H9 (cell line): ENCODE measurements at regions not wholly inside any gene's neighbourhood (a gene's known extent, or its start where the extent isn't known, plus 50 kb on each side); places are given as distances from the start of the nearest gene placed in this dataset.

Source experiments
- DNase-seq: peaks from one replicate; pipeline ENCODE4 v3.0.0-alpha.2; 2017
- H2AFZ ChIP-seq: one replicate; pipeline ENCODE4 v1.6.1; 2013; ENCODE audit warnings: mild to moderate bottlenecking, low read length, control low read depth, moderate library complexity
- H2AK5ac ChIP-seq: 2 replicates; pipeline ENCODE4 v1.6.1; 2013; ENCODE audit warnings: low read length, control low read depth, mixed read lengths; ENCODE audit not compliant: insufficient read length
- H2BK120ac ChIP-seq: one replicate; pipeline ENCODE4 v1.6.1; 2013; ENCODE audit warnings: low read depth, mild to moderate bottlenecking, low read length, control low read depth, inconsistent platforms; ENCODE audit not compliant: poor library complexity, severe bottlenecking
- H2BK12ac ChIP-seq: 2 replicates; pipeline ENCODE4 v1.6.1; 2013; ENCODE audit warnings: low read length, control low read depth, mixed read lengths, low read depth; ENCODE audit not compliant: insufficient read length
- H2BK15ac ChIP-seq: 2 replicates; pipeline ENCODE4 v1.6.1; 2013; ENCODE audit warnings: low read depth, low read length, control low read depth
- H2BK20ac ChIP-seq: one replicate; pipeline ENCODE4 v1.6.1; 2013; ENCODE audit warnings: low read depth, mild to moderate bottlenecking, low read length, control low read depth, inconsistent platforms; ENCODE audit not compliant: poor library complexity, severe bottlenecking
- H2BK5ac ChIP-seq: 2 replicates; pipeline ENCODE4 v1.6.1; 2013; ENCODE audit warnings: low read length, control low read depth, mixed read lengths; ENCODE audit not compliant: insufficient read length
- H3K14ac ChIP-seq: 2 replicates; pipeline ENCODE4 v1.6.1; 2013; ENCODE audit warnings: low read length, control low read depth; ENCODE audit not compliant: insufficient read depth
- H3K18ac ChIP-seq: 2 replicates; pipeline ENCODE4 v1.6.1; 2013; ENCODE audit warnings: low read depth, mild to moderate bottlenecking, mixed read lengths, low read length, control low read depth; ENCODE audit not compliant: insufficient read length
- H3K23ac ChIP-seq: 2 replicates; pipeline ENCODE4 v1.6.1; 2013; ENCODE audit warnings: low read length, control low read depth, mixed read lengths, low read depth; ENCODE audit not compliant: insufficient read length
- H3K23me2 ChIP-seq: 2 replicates; pipeline ENCODE4 v1.6.1; 2013; ENCODE audit warnings: low read depth, mild to moderate bottlenecking, mixed read lengths, low read length, control low read depth; ENCODE audit not compliant: insufficient read length, poor library complexity, severe bottlenecking
- H3K27ac ChIP-seq: 2 replicates; pipeline ENCODE4 v1.5.1; 2013; ENCODE audit warnings: low read length, control low read depth, mixed read lengths, low read depth; ENCODE audit not compliant: insufficient read length
- H3K27me3 ChIP-seq: 2 replicates; pipeline ENCODE4 v1.6.1; 2013; ENCODE audit warnings: low read length, control low read depth, inconsistent platforms; ENCODE audit not compliant: insufficient read depth
- H3K4ac ChIP-seq: 2 replicates; pipeline ENCODE4 v1.6.1; 2013; ENCODE audit warnings: low read depth, mild to moderate bottlenecking, control low read depth, inconsistent platforms, low read length, moderate library complexity
- H3K4me1 ChIP-seq: 2 replicates; pipeline ENCODE4 v1.6.1; 2013; ENCODE audit warnings: low read length, control low read depth, inconsistent platforms; ENCODE audit not compliant: insufficient read depth
- H3K4me2 ChIP-seq: 2 replicates; pipeline ENCODE4 v1.6.1; 2013; ENCODE audit warnings: low read length, control low read depth, mixed read lengths; ENCODE audit not compliant: insufficient read length, insufficient read depth
- H3K56ac ChIP-seq: 2 replicates; pipeline ENCODE4 v1.6.1; 2013; ENCODE audit warnings: low read depth, mild to moderate bottlenecking, mixed read lengths, low read length, control low read depth; ENCODE audit not compliant: insufficient read length
- H3K79me1 ChIP-seq: 2 replicates; pipeline ENCODE4 v1.6.1; 2013; ENCODE audit warnings: low read depth, mild to moderate bottlenecking, moderate library complexity, low read length, control low read depth, inconsistent platforms; ENCODE audit not compliant: insufficient read depth, poor library complexity, severe bottlenecking
- H3K79me2 ChIP-seq: 2 replicates; pipeline ENCODE4 v1.6.1; 2013; ENCODE audit warnings: low read length, control low read depth, inconsistent platforms; ENCODE audit not compliant: insufficient read depth
- H3K9ac ChIP-seq: 2 replicates; pipeline ENCODE4 v1.6.1; 2013; ENCODE audit warnings: low read length, control low read depth, mixed read lengths; ENCODE audit not compliant: insufficient read length; ENCODE audit errors: extremely low read depth
- H3K9me3 ChIP-seq: one replicate; pipeline ENCODE4 v1.6.1; 2013; ENCODE audit warnings: low read depth, low read length, inconsistent platforms; ENCODE audit not compliant: control insufficient read depth
- H3T11ph ChIP-seq: one replicate; pipeline ENCODE4 v1.6.1; 2013; ENCODE audit warnings: mild to moderate bottlenecking, low read length, control low read depth, inconsistent platforms
- H4K20me1 ChIP-seq: one replicate; pipeline ENCODE4 v1.6.1; 2013; ENCODE audit not compliant: control insufficient read depth, insufficient read length, insufficient read depth
- H4K5ac ChIP-seq: 2 replicates; pipeline ENCODE4 v1.6.1; 2013; ENCODE audit warnings: low read depth, mild to moderate bottlenecking, mixed read lengths, low read length, control low read depth; ENCODE audit not compliant: insufficient read length
- H4K8ac ChIP-seq: replicated peaks from 2 replicates; pipeline ENCODE4 v1.6.1; 2013; ENCODE audit warnings: low read length, control low read depth, mixed read lengths, low read depth; ENCODE audit not compliant: insufficient read length
- H4K91ac ChIP-seq: 2 replicates; pipeline ENCODE4 v1.6.1; 2013; ENCODE audit warnings: low read depth, mild to moderate bottlenecking, moderate library complexity, mixed read lengths, low read length, control low read depth; ENCODE audit not compliant: insufficient read length
- H3K27ac Mint-ChIP-seq, 3 experiments: 2 replicates in 2 of 3; 3 replicates in 1 of 3; pipeline ENCODE4 v1.8.0; 2020 to 2021; ENCODE audit warnings: mixed read lengths in 3 of 3, mild to moderate bottlenecking in 1 of 3, moderate library complexity in 1 of 3
- H3K27me3 Mint-ChIP-seq: 2 replicates; pipeline ENCODE4 v1.8.0; 2021; ENCODE audit warnings: low read depth, mild to moderate bottlenecking, moderate library complexity, mixed read lengths
- H3K36me3 Mint-ChIP-seq, 3 experiments: 2 replicates in 2 of 3; 3 replicates in 1 of 3; pipeline ENCODE4 v1.8.0; 2020 to 2021; ENCODE audit warnings: low read depth in 3 of 3, mixed read lengths in 3 of 3; ENCODE audit not compliant: insufficient read depth in 1 of 3
- H3K4me1 Mint-ChIP-seq, 2 experiments: 2 replicates each; pipeline ENCODE4 v1.8.0; 2020; ENCODE audit warnings: mixed read lengths in 2 of 2
- H3K4me3 Mint-ChIP-seq, 2 experiments: 2 replicates in 1 of 2; 3 replicates in 1 of 2; pipeline ENCODE4 v1.8.0; 2020 to 2021; ENCODE audit warnings: mild to moderate bottlenecking in 2 of 2, mixed read lengths in 2 of 2, moderate library complexity in 1 of 2
- H3K9me3 Mint-ChIP-seq, 2 experiments: 2 replicates in 1 of 2; 3 replicates in 1 of 2; pipeline ENCODE4 v1.8.0; 2020; ENCODE audit warnings: mild to moderate bottlenecking in 2 of 2, mixed read lengths in 2 of 2, moderate library complexity in 1 of 2
- WGBS: extraction: QIAGEN DNeasy Blood & Tissue Kit; methylation state at CpG from one replicate; pipeline ENCODE4 v1.1.7; 2013; ENCODE audit warnings: missing lambda C conversion rate, low lambda C conversion rate, mixed read lengths; ENCODE audit not compliant: insufficient read length; ENCODE audit errors: extremely low coverage; 5-methylcytosine and 5-hydroxymethylcytosine counted together
- TF ChIP-seq, protein P1 (sequence below): fragments of 200-600 bp; sonication (generic); conservative IDR thresholded peaks from 3 replicates; pipeline ENCODE4 v1.8.0; 2021; ENCODE audit warnings: antibody characterized with exemption, mild to moderate bottlenecking

DNA sequence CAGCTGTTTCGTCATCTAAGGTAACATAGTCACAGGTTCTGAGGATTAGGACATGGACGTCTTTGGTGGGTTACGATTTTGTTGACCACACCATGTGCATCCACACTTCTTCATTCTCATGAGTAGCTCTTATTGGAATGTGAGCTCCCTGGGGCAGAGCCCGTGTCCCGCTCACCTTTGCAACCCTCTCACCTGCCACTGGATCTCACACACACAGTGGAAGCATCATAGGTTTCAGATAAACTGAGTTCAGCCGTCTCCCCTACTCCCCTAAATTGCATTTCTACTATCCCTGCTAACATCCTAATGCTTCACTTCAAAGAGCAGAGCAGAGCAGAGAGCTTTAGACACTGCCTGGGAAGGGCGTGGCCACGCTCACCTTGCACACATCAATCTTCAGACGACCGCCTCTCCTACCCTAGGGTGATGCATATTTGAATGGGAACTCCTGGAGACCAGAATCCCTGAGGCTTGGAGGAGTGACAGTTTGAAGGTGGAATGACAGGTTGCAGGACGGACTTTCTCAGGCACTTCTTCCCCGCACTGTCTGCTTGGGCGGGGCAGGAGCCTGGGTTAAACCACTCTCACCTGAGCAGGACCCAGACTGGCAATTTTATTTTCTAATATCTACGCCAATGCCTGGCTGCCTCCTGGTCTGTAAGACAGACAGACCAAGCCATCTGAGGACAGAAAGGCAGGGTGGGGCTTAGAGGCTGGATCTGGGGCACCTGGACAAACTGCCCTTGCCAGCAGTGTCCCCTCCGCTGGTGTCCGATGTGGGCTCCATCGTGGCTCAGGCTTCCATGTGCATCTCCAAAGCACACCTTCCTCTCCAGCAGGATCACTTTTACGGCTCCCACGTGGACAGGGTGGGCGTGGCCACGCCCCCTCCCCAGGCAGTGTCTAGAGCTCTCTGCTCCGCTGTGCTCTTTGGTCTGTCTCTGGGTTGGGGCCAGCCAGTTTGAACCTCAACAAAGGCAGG, 229.5 kb upstream of the COPS8 start:
- Histone ChIP-seq H3K18ac (no peak overlapping the region), H3K9ac (no peak overlapping the region), H3K14ac (no peak overlapping the region), H2BK20ac (no peak overlapping the region), H2AFZ (no peak overlapping the region), H2BK120ac (no peak overlapping the region), H3K27me3 (no peaks in the 10 kb centered on the region; the same call in 1 of the 2 replicates), H3K4ac (no peak overlapping the region), H4K91ac (no peak overlapping the region), H2BK5ac (no peak overlapping the region), H3K23ac (no peak overlapping the region), H3K79me2 (no peaks in the 10 kb centered on the region), H2AK5ac (no peak overlapping the region), H3T11ph (no peak overlapping the region), H2BK12ac (no peak overlapping the region), H3K4me1 (peaks cover 3% of the 10 kb centered on the region; the same call in 1 of the 2 replicates), H4K8ac (no peak overlapping the region), H3K4me2 (no peak overlapping the region), H3K56ac (no peak overlapping the region), H3K79me1 (no peaks in the 10 kb centered on the region), H4K20me1 (no peaks in the 10 kb centered on the region), H3K27ac (no peak overlapping the region), H3K23me2 (no peaks in the 10 kb centered on the region), H2BK15ac (no peak overlapping the region), H4K5ac (no peak overlapping the region), H3K9me3 (no peaks in the 10 kb centered on the region)
- no peak for DNase-seq
- Mint-ChIP-seq H3K4me1 (peaks cover 69 to 75% of the 10 kb centered on the region in 2 experiments), H3K36me3 (peaks cover 4 to 17% (median 5%) of the 10 kb centered on the region in 3 experiments; a peak in 4 of 7 replicates), H3K27ac (peak overlapping the region in 1 of 3 experiments; percentile 86; a peak in 1 of 7 replicates), H3K27me3 (peaks cover 28% of the 10 kb centered on the region), H3K9me3 (peaks cover 6 to 21% of the 10 kb centered on the region in 2 experiments), H3K4me3 (peak overlapping the region in 1 of 2 experiments; percentile 24; a peak in 2 of 5 replicates)
- WGBS = no CpG with 5 or more reads among the region's 22 CpGs
- TF ChIP-seq, protein P1, sequence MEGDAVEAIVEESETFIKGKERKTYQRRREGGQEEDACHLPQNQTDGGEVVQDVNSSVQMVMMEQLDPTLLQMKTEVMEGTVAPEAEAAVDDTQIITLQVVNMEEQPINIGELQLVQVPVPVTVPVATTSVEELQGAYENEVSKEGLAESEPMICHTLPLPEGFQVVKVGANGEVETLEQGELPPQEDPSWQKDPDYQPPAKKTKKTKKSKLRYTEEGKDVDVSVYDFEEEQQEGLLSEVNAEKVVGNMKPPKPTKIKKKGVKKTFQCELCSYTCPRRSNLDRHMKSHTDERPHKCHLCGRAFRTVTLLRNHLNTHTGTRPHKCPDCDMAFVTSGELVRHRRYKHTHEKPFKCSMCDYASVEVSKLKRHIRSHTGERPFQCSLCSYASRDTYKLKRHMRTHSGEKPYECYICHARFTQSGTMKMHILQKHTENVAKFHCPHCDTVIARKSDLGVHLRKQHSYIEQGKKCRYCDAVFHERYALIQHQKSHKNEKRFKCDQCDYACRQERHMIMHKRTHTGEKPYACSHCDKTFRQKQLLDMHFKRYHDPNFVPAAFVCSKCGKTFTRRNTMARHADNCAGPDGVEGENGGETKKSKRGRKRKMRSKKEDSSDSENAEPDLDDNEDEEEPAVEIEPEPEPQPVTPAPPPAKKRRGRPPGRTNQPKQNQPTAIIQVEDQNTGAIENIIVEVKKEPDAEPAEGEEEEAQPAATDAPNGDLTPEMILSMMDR = no peak
